GM21515 (cell line): ENCODE measurements at regions not wholly inside any gene's neighbourhood (a gene's known extent, or its start where the extent isn't known, plus 50 kb on each side); places are given as distances from the start of the nearest gene placed in this dataset.
"Not testable (repeated sequence)": the region's sequence is repeated elsewhere in the genome, so short reads cannot be mapped to it uniquely, and the experiment has no call there.

ENCODE experiments used
- ATAC-seq: cut with Tn5 transposase; IDR thresholded peaks from one replicate; pipeline ENCODE4 v1.9.1; 2021; ENCODE audit not compliant: unreplicated experiment

DNA sequence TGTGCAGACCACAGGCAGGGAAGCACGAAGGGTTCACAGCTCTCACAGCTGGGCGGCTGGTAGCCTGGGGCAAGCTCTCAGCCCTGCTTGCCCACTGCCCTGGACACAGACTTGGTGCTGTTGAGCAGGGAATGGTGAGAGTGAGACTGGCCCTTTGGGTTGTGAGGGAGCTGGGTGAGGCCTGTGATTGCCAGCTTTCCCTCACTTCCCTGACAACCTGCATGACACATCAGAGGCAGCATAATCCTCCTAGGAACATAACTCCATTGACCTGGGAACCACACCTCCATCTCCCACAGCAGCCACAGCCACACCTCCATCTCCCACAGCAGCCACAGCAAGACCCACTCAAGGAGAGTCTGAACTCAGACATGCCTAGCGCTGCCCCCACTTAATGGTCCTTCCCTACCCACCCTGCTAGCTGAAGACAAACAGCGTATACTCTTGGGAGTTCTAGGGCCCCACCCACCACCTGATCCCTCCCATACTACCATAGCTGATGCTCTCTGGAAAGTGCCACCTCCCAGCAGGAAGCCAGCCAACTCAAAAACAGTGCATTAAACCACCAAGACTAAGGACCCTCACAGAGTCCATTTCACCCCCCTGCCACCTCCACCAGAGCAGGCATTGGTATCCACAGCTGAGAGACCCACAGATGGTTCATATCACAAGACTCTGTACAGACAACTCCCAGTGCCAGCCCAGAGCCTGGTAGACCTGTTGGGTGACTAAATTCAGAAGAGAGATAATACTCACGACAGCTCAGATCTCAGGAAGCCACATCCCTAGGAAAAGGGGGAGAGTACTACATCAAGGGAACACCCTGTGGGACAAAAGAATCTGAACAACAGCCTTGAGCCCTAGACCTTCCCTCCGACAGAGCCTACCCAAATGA lies 60.2 kb upstream of the PRSS3 start:
- not testable (repeated sequence) for ATAC-seq

DNA sequence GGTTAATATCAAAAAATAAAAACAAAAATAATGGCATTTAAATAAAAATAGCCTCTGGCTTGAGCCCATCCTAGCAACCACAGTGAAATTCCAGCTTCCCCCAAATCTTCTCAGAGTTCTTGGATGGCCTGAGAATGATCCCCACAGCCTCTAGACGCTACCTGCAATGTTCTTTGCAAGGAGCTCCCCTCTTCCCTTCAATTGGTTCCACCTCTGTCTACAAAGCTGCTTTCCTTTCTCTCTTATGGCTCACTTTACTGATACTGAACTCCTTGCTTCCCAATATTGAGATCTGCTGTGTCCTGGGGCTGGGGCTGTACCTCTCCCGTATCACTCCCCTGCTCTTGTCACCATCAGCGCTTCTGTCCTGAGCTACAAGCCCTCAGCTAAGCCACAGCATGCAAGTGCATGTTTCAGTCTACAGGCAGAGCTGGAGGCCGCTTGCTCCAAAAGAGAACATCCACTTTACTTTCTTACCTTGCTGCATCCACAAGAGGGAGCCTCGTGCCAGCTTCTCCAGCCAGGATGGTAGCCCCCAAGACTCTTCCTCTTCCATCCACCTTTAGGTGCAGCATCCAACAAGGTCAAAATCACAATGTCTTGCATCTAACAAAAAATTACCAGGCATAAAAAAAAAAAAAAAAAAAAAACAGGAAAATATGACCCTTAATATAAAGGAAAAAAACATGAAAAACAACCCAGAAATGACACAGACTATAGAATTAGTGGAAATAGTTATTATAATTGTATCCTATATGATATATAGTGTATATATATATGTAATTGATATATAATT lies 57.4 kb upstream of the PRSS3 start:
- ATAC-seq = no peak

DNA sequence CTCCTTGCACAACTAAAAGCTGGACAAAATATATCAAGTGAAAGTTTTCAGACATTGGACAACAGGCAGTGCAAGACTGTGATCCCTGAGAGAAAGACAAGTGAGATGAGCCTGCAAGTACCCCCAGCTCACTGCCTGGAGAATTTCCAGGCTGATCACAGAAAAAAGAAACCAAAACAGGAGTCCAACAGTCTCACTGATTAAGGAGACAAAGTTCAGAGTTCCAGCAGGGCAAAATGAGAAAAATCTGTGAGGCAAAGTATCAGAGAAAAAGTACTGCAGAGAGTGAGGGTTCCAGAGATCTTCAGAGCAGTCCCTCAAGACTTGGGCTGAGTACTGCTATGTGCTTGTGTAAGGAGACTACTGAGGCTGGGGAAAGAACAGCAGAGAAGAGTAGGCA lies 56.0 kb upstream of the PRSS3 start:
- ATAC-seq = no peak

- ATAC-seq = no peak
These were observed 55.3 kb upstream of the PRSS3 start for GRCh38 chr9:33740075-33740474.

DNA sequence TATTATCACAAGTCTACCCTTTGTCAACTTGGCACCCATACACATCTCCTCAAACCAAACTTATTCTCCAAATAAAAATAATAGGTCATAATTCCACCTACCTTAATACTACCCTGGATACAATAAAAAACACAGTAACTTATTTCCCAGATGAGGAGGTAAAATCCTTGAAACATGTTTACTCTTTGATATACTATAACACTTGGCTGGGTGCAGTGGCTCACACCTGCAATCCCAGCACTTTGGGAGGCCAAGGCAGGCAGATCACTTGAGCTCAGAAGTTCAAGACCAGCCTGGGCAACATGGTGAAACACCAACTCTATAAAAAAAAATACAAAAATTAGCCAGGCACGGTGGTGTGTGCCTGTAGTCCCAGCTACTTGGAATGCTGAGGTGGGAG lies 54.4 kb upstream of the PRSS3 start:
- not testable (repeated sequence) for ATAC-seq

- no peak for ATAC-seq
These were observed 53.3 kb upstream of the PRSS3 start for GRCh38 chr9:33742051-33742450.

DNA sequence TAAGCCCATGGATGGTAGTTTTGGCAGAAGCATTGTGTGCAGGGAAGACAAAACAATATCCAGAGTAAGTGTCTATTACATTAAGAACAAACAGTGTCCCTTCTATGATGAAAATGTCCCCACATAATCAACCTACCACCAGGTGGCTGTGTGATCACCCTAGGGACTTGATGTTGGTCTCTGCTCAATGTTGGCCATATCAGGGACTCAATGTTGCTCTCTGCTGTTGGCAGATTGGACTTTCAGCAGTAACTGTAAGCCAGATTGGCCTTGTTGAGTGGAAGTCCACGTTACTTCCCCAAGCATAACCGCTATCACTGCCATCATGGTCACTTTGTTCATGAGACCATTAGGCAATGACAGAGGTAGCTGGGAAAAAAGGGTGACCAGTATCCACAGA lies 52.8 kb upstream of the PRSS3 start:
- no peak for ATAC-seq
